GM11168 (cell line): ENCODE measurements at regions not wholly inside any gene's neighbourhood (a gene's known extent, or its start where the extent isn't known, plus 50 kb on each side); places are given as distances from the start of the nearest gene placed in this dataset.
"Not testable (repeated sequence)": the region's sequence is repeated elsewhere in the genome, so short reads cannot be mapped to it uniquely, and the experiment has no call there.

Experiments used
- in situ Hi-C: fragments of 300-500 bp; cut with MboI; formaldehyde crosslinking; loops from one replicate; pipeline ENCODE4 v1.12.0; 2022; ENCODE audit warnings: low sequenced_read_pairs; ENCODE audit not compliant: unreplicated experiment

DNA sequence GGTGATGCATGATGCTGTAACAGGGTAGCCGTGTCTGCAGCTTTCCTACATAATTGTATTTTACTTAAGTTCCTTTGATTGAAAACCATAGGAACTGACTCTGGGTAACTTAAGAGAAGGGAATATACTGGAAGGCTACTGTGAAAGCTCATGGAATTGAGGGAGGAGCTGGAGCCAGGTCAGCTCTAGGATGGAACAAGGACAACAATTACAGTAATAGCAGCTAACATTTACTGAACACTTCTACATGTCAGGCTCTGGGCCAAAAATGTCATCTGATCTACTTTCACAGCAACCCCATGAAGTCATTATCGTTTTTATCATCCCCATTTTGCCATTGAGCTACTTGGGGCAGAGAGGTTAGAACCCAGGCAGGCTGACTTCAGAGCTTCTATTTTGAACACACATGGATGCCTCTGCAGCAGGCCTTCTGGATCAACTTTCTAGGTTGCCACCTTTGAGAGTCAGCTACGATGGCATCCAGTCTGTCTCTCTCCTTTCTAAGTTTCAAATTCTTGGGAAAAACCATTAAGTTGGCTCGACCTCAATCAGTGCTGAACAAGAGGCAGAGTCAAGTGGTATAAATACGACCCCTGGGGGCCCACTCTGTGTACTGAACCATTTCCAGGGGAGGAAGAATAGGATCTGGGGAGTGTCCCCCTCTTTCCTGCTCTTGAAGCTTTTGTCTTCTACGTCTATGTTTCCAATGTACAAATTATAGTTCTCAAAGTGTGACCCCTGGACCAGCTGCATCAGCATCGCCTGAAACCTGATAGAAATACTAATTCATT, 272.3 kb upstream of the PLPP4 start:
- in situ Hi-C loops: no loop called here

DNA sequence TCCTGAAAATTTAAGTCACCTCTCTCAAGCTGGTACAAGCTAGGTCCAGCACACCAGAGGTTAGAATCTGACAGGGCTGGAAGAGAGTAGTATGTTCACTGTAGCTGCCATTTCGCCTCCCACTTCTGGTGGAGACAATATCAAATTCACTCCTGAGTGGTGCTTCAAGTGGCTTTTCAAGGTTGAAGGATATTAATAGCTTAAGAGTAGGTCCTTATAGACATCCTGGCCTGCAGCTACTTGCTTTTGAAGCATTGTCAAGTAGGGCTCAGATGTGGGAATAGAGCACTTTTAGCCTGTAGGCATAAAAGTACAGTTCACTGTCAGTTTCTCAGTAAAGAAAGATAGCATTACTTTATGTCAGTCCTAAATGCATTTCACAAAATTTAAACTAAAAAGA, 270.5 kb upstream of the PLPP4 start:
- in situ Hi-C loops: no loop called here

- in situ Hi-C loops: not testable (repeated sequence)
Observed at GRCh38 chr10:120187168-120187567, 269.9 kb upstream of the PLPP4 start.

DNA sequence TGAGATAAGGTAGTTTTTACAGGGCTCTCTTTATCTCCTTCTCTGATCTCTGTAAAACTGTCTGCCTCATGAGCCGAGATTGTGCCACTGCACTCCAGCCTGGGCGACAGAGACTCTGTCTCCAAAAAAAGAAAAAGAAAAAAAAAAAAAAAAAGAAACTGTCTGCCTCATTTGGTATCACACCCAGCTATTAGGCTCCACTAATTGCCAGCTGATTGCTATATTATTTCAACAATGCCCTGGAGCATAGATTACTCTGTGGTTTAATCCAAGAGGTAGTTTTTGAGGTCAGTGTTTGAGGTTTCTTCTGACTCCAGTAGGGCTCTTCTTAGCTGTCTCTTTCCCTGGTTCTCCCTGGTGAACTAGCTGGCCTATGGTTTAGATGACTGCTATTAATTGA, 268.1 kb upstream of the PLPP4 start:
- in situ Hi-C loops: no loop called here

DNA sequence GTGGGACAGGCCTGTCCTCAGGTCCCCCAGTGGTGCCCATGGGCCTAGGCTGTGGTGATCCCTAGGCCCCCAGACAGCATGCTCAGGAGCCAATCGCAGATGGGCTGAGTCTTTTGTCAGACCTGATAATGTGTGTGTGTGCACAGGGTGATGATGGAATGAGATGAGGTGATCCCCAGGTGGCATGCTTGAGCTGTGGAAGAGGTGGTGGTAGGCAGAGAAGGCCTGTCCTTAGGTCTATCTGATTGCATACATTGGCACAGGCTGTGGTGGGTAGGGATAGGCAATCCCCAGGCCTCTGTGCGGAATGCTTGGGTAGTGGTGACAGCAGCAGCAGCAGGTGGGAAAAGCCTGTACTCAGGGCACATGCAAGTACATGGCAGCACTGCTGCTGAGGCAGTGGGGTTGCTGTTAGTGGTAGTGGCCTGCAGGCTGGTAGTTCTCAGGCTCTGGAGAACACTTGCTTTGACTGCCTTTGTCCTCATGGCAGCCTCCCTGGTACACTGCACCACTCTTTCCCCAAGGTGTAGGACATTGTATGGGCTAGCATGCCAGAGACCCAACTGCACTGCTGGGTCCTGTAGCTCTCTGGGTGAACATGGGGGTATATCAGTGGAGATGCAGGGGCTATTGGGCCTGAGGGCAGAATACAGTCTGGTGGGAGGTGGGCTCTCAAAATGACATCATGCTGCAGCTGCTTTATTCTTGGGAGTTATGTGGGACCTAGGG, 260.9 kb upstream of the PLPP4 start:
- in situ Hi-C loops: no loop called here

DNA sequence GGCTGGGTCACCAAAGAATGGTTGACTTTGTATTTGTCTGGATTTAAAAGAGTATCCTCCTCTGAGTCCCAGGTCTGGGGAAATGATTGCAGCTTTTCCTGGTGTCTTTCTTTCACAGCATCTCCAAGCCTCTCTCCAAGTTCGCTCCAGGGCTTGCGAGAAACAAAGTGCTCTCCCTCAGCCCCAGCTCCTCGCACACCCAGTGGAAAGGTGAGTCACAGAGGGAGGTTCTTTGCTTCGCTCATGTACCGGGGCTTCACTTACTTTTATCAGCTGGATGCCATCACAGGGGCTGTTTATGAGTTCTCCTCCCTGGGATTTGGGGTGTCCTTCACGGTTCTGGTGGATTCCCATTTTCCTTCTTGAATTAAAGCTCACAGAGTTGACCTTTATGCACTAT, 252.2 kb upstream of the PLPP4 start:
- in situ Hi-C loops: no loop called here

GRCh38 chr10:120205368-120206018, 251.5 kb upstream of the PLPP4 start:
- in situ Hi-C loops: no loop called here

GRCh38 chr10:120208488-120208887, 248.5 kb upstream of the PLPP4 start:
- in situ Hi-C loops: no loop called here

DNA sequence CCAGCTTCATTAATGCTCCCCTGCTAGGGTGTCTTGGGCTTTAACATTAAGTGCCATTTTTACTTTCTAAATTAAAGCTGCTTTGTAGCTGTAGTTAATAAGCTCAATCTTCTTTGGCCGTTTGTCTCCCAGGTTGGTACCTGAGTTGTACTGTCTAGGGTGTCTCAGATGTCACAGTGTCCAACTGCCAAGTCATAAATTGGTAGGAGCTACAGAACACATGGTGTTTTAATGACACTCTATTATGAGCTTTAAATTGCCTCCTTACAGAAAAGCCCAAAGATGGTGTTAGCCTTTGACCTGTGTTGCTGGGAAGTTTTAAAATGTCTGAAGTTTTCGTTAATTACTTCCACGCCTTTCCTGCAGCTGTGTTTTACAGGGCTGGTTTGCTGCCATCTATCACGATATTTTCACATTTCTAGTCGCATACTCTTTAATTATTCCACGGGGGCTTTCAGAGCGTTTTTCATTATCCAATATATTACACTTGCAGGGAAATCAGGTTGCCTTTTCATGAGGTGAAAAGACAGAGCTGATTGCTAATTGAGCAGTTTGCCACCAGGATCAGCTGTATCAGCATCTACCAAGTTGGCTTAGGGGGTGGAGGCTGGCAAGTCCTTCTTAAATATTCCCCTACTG, 247.8 kb upstream of the PLPP4 start:
- in situ Hi-C loops: no loop called here

- in situ Hi-C loops: no loop called here
Observed at GRCh38 chr10:120212275-120212674, 244.8 kb upstream of the PLPP4 start.

- in situ Hi-C loops: not testable (repeated sequence)
Observed at GRCh38 chr10:120213283-120213682, 243.7 kb upstream of the PLPP4 start.

GRCh38 chr10:120217736-120218135, 239.3 kb upstream of the PLPP4 start:
- in situ Hi-C loops: no loop called here

DNA sequence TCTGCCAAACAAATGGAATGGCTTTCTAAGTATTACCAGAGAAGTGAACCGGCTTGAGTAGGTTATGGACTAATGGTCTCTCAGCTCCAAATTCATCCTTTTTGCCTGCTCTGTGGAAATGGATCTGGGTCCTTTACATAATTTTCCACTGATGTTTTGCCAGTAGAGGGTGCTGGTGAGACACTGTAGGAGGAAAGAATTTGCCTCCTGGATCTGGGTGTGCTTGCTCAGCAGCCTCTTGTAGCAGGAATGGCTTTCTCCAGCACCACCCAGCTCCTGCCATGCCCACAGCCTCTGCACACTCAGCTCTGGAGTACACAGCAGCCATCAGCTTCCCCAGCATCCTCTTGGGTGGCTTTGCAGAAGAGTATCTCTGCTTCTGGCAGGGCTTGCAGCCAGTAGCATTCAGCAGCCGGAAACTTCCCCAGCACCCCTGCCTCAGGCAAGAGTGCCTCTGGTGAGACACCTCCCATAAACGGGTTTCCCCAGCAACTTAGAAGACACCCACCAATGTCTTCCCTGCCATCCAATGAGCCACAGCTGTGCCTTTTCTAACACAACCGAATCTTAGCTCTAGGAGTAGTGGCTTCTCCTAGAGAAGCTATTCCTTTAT, 235.0 kb upstream of the PLPP4 start:
- in situ Hi-C loops: no loop called here

DNA sequence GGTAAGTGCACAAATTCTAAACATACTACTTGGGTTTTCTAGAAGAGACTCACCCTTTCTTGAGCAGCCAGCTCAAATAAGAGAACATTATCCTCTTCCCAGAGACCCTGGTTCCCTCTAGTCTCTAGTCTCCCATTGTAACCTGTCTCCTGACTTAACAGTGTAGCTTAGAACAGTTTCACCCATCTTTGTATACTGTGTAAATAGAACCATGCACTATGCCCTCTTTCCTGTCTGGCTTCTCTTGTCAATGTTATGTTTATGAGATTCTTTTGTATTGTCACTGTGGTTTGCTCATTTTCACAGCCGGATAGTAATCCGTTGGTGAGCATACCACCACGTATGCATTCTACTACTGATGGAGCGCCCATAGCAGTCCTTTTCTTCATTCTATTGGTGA, 227.4 kb upstream of the PLPP4 start:
- in situ Hi-C loops: no loop called here

- in situ Hi-C loops: not testable (repeated sequence)
Observed at GRCh38 chr10:120239695-120240094, 217.3 kb upstream of the PLPP4 start.

DNA sequence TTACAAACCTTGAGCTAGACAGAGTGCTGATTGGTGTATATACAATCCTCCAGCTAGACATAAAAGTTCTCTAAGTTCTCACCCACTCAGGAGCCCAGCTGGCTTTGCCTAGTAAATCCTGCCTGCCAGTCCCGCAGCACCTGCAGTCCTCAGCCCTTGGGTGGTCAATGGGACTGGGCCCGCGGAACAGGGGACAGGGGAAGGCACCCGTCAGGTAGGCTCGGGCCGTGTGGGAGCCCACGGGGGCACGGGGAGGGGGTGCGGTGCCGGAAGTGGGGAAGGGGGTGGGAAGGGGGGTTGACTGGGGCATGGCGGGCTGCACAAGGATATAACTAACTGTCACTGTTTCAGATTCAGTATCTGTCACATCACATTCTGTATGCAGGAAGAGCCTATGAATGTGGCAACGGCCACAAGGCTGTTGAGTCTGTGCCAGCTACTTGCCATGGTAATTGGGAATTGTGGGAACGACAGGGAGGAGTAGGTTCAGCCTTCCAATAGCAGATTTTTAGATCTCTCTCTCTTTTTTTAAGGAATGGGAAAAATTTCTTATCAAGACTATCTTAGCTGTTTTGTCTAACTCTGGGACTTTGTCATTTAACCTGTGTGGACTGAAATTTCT, 205.1 kb upstream of the PLPP4 start:
- in situ Hi-C loops: no loop called here

GRCh38 chr10:120253131-120253530, 203.9 kb upstream of the PLPP4 start:
- in situ Hi-C loops: no loop called here

GRCh38 chr10:120260456-120260855, 196.6 kb upstream of the PLPP4 start:
- in situ Hi-C loops: no loop called here

DNA sequence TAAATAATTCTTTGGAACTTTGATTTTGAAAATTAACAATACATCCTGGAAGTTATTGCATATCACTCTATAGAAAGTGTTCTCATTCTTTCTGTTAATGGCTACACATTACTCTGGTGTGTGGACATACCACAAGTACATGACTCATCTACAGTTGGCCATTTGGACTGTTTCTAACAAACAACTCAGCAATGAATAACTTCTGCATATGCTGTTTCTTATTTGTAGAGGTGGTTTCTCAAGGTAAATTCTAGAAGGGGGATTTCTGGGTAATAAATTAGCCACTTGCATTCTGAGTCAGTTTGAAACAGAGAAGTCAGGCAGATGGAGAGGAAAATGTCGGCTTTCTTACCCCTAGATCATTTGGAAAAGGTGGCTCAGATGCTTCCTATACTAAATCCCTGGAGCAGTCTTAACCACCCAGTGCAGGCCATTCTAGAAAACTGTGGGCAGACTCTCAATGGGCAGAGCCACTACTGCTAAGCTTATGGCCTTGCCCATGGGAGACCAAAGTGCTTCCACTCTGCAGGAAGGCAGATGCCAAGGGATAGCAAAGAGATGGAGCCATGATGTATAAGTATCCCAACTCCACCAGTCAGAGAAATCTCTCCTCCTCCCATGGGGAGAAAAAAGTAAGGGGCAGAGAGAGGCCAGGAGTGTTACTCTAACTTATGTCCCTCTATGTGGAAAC, 194.0 kb upstream of the PLPP4 start:
- in situ Hi-C loops: no loop called here
